K562 (cell line): ENCODE measurements at regions not wholly inside any gene's neighbourhood (a gene's known extent, or its start where the extent isn't known, plus 50 kb on each side); places are given as distances from the start of the nearest gene placed in this dataset.

Experiments
- BRCA1 ChIP-seq, 2 experiments: fragments of 450-650 bp in 1 of 2; sonication (generic) in 1 of 2; formaldehyde crosslinking in 1 of 2; IDR thresholded peaks; 2 replicates each; pipeline versions ENCODE4 v1.5.0 to v1.6.1; 2017 to 2020; ENCODE audit warnings: mild to moderate bottlenecking in 1 of 2, missing genetic modification reagents in 1 of 2
- CBX2 ChIP-seq: fragments of 200-600 bp; sonication (generic); IDR thresholded peaks from one replicate; pipeline ENCODE4 v1.6.1; 2012; ENCODE audit warnings: mild to moderate bottlenecking, low read length, inconsistent platforms; ENCODE audit not compliant: insufficient read depth, poor library complexity, severe bottlenecking
- L3MBTL2 ChIP-seq: fragments of 450-650 bp; IDR thresholded peaks from 2 replicates; pipeline ENCODE4 v1.6.1; 2016; ENCODE audit warnings: mild to moderate bottlenecking, moderate library complexity
- NFXL1 ChIP-seq: fragments of 450-650 bp; formaldehyde crosslinking; IDR thresholded peaks from 2 replicates; pipeline ENCODE4 v1.4.0; 2021; ENCODE audit warnings: mild to moderate bottlenecking
- POLR3A ChIP-seq: IDR thresholded peaks from 2 replicates; pipeline ENCODE4 v1.6.1; 2011; ENCODE audit warnings: borderline replicate concordance, mild to moderate bottlenecking, moderate library complexity; ENCODE audit not compliant: insufficient read length, insufficient read depth; ENCODE audit errors: extremely low read depth
- SETDB1 ChIP-seq: IDR thresholded peaks from one replicate; pipeline ENCODE4 v1.6.1; 2012; ENCODE audit warnings: low read length, control low read depth, inconsistent platforms
- TCF3 ChIP-seq: sonication (generic); formaldehyde crosslinking; IDR thresholded peaks from 2 replicates; pipeline ENCODE4 v1.4.0; 2020; ENCODE audit warnings: mild to moderate bottlenecking, missing genetic modification reagents
- TCF7L2 ChIP-seq: fragments of 150-350 bp; IDR thresholded peaks from 2 replicates; pipeline ENCODE4 v1.6.1; 2016; ENCODE audit warnings: low read depth, mild to moderate bottlenecking, low read length, moderate library complexity
- TEAD4 ChIP-seq, 2 experiments: sonication (generic) in 1 of 2; formaldehyde crosslinking in 1 of 2; IDR thresholded peaks; 2 replicates each; pipeline versions ENCODE4 v1.6.1 to v1.8.0; 2012 to 2022; ENCODE audit warnings: borderline replicate concordance in 1 of 2, inconsistent platforms in 1 of 2, low read length in 1 of 2, mild to moderate bottlenecking in 1 of 2, missing genetic modification reagents in 1 of 2
- ZNF431 ChIP-seq: sonication (generic); formaldehyde crosslinking; IDR thresholded peaks from 2 replicates; pipeline ENCODE4 v1.8.0; 2022; ENCODE audit warnings: mild to moderate bottlenecking, missing genetic modification reagents
- TF ChIP-seq, protein P1 (sequence below), 3 experiments: IDR thresholded peaks in 2 of 3; conservative IDR thresholded peaks in 1 of 3; 2 replicates each; pipeline ENCODE4 v1.5.1; 2011 to 2012; ENCODE audit warnings: low read length in 3 of 3, mild to moderate bottlenecking in 3 of 3, control low read depth in 2 of 3, improper control_type of control experiment in 1 of 3, inconsistent platforms in 1 of 3, low read depth in 1 of 3, mixed read lengths in 1 of 3, moderate library complexity in 1 of 3; ENCODE audit not compliant: insufficient read depth in 2 of 3

DNA sequence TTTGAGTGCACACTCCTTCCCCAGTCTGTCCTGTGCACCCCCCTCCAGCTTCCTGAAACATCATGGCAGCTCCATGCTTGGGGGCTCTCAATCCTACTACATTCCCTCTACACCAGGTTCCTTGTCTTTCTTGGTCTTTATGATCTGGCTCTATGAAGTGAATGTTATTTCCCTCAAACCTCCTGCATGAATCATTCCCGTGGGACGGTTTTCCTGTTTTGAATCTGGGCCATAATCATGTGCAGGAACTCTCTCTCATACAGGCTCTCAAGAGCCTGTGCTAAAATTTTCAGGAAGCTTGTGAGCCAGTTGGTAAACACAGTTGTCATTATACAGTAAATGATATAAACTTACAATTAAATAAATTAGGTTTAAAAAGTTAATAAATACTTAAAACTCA, 89.8 kb upstream of the KCNE2 start:
- no peak for TF ChIP-seq BRCA1 (IDR thresholded peaks at IDR 0.05)
- no peak for TF ChIP-seq BRCA1 (CRISPR knock-in tag; IDR thresholded peaks at IDR 0.05)
- no peak for TF ChIP-seq TCF3 (CRISPR knock-in tag)
- no peak for TF ChIP-seq POLR3A
- TF ChIP-seq, protein P1, sequence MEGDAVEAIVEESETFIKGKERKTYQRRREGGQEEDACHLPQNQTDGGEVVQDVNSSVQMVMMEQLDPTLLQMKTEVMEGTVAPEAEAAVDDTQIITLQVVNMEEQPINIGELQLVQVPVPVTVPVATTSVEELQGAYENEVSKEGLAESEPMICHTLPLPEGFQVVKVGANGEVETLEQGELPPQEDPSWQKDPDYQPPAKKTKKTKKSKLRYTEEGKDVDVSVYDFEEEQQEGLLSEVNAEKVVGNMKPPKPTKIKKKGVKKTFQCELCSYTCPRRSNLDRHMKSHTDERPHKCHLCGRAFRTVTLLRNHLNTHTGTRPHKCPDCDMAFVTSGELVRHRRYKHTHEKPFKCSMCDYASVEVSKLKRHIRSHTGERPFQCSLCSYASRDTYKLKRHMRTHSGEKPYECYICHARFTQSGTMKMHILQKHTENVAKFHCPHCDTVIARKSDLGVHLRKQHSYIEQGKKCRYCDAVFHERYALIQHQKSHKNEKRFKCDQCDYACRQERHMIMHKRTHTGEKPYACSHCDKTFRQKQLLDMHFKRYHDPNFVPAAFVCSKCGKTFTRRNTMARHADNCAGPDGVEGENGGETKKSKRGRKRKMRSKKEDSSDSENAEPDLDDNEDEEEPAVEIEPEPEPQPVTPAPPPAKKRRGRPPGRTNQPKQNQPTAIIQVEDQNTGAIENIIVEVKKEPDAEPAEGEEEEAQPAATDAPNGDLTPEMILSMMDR (IDR thresholded peaks at IDR 0.05 in 2 of 3, conservative IDR thresholded peaks at IDR 0.05 in 1 of 3; ENCODE audit: insufficient read depth in 2 of 3, low read depth in 1 of 3, low read length in 3 of 3) = no peak
- TF ChIP-seq TEAD4 (IDR thresholded peaks at IDR 0.05; ENCODE audit: low read length) = no peak
- TF ChIP-seq TEAD4 (CRISPR knock-in tag; IDR thresholded peaks at IDR 0.05; ENCODE audit: borderline replicate concordance) = no peak
- no peak for TF ChIP-seq NFXL1 (CRISPR knock-in tag)
- TF ChIP-seq TCF7L2 = no peak
- no peak for TF ChIP-seq L3MBTL2
- no peak for TF ChIP-seq SETDB1
- no peak for TF ChIP-seq ZNF431 (CRISPR knock-in tag)
- no peak for TF ChIP-seq CBX2
